ENCODE measurements at regions not wholly inside any gene's neighbourhood (a gene's known extent, or its start where the extent isn't known, plus 50 kb on each side); places are given as distances from the start of the nearest gene placed in this dataset.
"Not testable (repeated sequence)": the region's sequence is repeated elsewhere in the genome, so short reads cannot be mapped to it uniquely, and the experiment has no call there.

GRCh38 chr3:197459571-197459970, 96.2 kb downstream of the BDH1 start:
- DNase-seq, result not testable (repeated sequence)

DNA sequence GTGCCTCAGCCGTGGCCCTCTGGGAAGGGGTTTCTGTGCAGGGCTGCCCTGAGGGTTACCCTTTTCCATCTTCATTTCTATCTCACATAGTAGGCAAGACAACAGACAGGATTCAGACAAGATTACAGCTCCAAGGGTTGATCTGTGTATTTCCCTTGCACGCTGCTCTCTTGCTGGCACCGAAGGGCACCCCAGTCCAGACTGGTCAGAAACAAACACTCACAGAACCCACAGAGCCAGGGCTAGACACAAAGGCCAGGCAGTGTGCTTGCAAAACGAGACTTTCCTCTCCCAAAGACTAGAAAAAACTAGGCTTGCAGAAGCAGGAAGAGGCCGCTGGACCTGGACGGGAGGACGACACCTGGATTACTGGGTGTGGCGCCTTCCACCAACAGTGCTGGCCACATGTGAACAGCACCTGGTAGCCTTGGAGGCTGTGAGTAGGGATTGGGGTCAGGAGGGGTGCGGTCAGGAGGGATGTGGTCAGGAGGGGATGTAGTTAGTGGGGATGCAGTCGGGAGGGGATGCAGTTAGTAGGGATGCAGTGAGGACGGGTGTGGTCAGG, 96.8 kb downstream of the BDH1 start:
- no peak for DNase-seq

- no peak for DNase-seq
Observed at GRCh38 chr3:197458179-197458707, 97.5 kb downstream of the BDH1 start.

DNA sequence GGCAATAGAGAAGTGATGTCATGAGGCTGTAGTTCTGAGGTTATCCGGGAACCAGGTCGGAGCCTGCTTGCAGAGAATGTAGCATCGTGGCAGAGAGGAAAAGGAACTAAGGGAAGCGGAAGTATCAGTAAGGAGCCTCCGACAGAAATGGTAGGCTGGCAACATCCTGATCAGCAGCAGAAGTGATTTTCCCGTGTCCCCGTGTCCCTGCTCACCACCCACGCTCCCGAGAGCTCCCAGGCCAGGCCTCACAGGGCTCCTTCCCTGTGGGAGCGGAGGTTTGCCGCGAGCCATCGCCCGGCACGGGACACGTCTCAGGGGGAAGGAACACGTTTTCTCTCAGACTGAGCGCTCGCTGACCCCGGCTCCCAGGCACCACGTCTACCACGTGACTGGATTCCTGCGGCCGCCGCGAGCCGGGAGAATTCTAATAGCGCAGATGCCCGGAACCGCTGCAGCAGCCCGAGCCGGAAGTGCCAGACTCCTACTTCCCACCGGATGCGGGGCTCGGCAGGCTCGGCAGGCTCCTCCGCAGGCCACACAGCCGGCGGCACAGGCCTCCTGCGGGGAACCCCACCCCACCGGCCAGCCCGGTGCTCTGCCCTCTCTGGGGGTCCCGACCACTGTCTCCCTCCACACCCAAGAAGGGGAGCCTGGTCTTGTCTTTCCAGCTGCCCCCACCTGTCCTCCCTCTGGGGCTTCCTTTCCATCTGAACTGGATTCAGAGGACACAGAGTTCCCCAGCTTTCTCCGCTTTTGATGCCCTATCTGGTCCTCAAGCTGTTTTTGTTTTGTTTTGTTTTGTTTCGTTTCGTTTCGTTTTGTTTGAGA, 99.3 kb downstream of the BDH1 start:
- DNase-seq, result no peak

- not testable (repeated sequence) for DNase-seq
Observed at GRCh38 chr3:197454841-197455240, 100.9 kb downstream of the BDH1 start.

DNA sequence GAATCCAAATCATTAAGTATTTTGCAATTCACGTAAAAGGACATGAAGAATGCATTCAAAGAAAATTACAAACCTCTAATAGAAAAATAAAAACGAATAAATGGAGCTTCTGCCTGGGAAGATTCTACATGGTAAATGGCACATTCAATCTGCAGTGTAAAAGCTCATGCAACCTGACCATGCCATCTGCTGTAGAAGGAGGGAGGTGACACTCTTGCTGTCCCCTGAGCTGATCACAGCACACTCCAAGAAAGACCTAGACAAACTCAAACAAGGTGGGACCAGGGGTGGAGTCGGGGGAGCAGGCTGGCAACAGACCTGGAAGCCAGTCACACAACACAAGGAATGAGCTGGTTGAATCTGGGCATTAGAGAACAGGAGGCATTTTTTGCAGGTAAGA, 101.8 kb downstream of the BDH1 start:
- peak; percentile 51 for DNase-seq

- no peak for DNase-seq
Observed at GRCh38 chr3:197450810-197451209, 105.0 kb downstream of the BDH1 start.

DNA sequence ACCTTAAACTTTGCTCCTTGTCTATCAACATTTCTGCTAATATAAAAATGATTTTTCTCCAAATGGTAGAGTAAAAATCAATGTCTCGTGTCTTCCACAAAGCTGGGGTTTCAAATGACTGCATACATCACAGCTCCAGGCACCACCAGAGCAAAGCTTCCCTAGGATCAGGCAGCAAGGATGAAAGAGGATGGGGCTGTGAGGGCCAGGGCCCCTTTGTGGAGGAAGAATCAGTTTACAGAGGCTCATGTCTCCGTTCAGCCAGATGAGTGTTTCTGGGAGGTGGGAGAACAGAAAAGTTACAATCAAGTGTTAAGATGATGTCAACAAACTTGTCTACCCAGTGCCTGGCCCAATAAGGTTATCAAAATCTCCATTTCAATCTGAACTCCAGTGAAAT, 105.5 kb downstream of the BDH1 start:
- no peak for DNase-seq

- DNase-seq, result not testable (repeated sequence)
Observed at GRCh38 chr3:197449181-197449580, 106.6 kb downstream of the BDH1 start.

DNA sequence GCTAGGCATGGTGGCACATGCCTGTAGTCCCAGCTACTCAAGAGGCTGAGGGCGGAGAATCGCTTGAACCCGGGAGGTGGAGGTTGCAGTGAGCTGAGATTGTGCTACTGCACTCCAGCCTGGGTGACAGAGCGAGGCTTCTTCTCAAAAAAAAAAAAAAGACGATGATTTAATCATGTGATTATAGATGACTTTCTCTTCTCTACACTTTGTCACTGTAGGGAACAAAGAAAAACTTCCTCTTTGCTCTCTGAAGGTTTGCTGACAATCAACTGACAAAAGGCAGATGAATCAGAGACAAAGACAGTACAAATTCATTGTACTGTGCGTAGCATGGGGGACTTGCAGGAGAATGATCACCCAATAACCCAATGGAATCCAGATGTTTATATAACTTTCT, 108.0 kb downstream of the BDH1 start:
- DNase-seq, result peak; percentile 60

DNA sequence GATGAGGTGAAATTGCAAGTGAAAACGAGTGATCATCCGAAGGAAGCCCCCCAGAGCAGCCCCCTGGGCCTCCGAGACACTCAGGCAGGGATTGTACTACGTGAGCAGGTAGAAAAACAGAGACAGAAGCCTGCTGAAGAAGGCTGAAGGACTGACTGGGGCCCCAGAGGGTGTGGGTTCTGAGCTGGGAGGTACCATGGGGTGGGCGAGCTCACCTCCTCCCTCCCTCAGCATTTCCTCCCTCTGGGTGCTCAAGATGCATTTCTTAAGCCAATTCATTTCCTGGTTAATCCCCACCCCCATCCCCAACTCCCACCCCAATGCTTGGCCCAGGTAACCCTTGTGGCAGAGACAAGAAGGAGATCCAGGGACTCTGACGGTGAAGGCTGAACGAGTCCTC, 108.7 kb downstream of the BDH1 start:
- no peak for DNase-seq

DNA sequence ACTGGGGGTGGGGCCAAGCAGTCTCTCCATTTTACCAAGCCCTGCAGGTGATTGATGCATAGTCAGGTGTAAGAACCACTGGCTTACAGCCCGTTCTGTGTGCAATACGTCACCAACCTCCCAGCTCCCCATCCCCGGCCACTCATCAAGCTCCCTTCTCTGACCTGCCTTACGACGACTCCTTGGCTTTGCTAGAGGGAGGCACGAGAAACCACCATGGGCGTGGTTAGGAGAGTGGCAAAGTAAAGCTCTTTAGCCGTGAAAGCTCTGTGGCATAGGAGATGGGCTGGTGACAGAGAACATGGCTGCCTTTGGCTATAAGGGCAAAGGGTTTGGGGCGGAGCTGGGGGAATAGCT, 109.1 kb downstream of the BDH1 start:
- DNase-seq, result no peak

DNA sequence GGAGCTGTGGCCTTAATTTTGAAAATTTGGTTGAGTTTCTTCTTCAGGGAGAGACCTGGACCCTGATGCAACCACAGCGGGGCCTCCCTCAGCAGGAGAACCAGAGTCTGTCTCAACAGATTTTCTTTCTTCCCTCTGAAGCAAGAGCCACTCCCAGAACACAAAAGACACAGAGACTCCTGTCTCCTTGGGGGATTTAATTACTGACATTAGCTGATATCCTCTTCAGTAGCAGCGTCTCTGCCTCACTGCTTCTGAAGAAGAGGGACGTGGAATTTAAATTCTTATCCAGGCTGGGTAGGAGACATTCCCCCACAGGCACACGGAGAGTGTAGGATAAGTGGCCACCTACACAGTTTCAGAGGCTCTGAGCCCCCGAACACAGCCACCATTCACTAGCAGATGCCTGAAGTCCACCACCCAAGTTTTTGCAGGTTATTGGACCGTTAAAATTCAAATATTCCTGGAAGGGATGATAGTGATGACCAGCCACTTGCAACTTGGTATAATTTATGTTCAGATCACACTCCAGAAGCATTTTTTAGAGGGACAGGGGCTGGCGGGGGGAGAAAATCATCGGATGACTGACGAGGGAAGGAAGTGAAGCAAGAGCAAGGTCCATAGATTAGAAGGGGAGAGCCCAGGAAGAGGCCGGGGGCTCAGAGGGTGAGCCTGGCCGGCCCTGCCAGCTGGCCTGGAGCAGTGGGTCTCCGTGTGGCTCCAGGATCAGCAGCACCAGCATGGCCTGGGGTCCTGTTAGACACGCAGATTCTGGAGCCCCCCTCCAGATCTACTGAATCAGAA, 109.7 kb downstream of the BDH1 start:
- peak; percentile 13 for DNase-seq

- DNase-seq, result peak; percentile 53
Observed at GRCh38 chr3:197444793-197445379, 110.9 kb downstream of the BDH1 start.

GRCh38 chr3:197443506-197443905, 112.3 kb downstream of the BDH1 start:
- DNase-seq, result no peak

DNA sequence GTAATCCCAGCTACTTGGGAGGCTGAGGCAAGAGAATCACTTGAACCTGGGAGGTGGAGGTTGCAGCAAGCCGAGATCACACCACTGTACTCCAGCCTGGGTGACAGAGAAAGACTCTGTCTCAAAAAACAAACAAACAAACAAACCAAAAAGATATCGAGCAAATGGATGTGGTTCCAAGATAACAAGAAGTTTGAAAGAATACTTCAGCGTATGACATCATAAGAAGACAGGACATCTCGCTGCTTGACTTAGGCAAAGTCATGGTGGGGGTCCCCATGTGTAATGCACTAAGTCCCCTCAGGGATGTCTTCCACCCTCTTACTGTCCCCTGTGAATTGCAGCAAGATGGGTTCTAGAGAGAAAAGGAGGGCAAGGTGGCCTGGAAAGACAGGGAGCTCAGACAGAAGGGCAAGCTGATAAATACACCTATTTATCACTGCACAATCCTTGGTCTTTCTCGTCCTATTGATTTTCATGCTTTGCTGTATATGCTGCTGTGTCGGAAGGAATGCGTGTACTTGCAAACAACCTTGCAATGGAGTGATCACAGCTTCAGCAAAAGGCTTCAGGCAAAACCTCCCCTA, 115.0 kb downstream of the BDH1 start:
- no peak for DNase-seq

DNA sequence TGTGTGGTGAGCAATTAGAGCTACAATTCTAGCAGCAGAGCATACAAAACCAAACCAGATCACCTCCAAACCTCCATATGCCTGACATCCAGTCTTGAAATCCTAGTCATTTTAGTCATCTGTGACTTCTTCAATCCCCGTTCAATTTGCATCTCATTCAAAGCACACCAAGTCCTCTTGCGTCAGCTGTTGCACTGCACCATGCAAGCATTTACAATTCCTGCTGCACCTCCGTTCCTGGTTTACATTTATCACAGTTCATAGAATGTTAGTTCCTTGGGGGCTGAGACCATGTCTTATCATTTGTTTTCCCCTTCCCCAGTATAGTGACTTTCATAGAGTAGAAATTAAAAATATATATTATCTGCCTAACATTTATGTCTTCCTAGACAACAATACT, 116.9 kb downstream of the BDH1 start:
- DNase-seq, result no peak

DNA sequence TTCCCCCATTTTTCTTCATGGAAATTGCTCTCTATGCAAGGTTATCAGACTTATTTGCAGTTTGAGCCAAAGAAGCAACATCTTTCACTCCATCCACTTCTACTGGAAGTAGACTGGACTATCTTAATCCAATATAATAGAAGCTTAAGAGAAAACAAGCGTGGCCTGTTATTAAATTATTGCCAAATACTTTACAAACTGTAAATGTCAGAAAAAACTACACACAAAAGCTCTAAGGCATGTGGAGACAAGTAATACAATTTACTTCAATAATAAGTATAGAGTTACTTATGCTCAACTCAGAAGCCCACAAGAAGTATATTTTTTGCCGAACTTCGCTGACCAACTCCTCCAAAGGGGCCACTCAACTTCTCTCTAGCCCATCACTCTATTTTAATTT, 120.3 kb downstream of the BDH1 start:
- no peak for DNase-seq

GRCh38 chr3:197434830-197435229, 120.9 kb downstream of the BDH1 start:
- DNase-seq, result no peak

DNA sequence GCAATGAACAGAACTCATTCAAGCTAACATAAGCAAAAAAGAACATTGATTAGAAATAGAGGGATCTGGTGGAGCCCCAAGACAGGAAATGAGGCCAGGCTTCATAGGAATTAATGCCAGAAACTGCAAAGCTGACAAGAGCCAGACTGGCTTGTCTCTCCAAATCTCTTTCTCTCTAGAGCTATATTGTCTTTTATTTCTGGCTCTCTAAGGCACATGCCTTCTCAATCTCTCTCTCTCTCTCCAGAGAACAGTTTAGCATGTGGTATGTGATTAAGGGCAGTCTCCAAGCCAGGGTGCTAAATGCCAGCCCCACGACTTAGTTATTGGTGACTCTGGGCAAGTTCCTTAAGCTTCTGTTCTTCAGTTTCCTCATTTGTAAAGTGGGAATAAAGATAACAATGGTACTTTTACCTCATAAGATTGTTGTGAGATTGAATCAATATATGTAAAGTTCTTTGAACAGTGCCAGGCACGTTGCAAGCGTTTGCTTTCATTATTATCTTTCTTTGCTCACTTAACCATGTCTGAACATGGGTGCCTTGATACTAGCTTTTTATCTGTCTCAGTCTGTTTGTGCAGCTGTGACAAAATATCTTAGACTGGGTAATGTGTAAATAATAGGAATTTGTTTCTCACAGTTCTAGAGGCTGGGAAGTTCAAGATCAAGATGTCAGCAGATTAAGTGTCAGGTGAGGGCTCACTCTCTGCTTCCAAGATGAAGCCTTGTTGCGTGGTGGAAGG, 123.2 kb downstream of the BDH1 start:
- DNase-seq, result peak; percentile 51

GRCh38 chr3:197431346-197431910, 124.3 kb downstream of the BDH1 start:
- no peak for DNase-seq

- no peak for DNase-seq
Observed at GRCh38 chr3:197430934-197431333, 124.8 kb downstream of the BDH1 start.
